ENCODE measurements at regions not wholly inside any gene's neighbourhood (a gene's known extent, or its start where the extent isn't known, plus 50 kb on each side); places are given as distances from the start of the nearest gene placed in this dataset.
"Not testable (repeated sequence)": the region's sequence is repeated elsewhere in the genome, so short reads cannot be mapped to it uniquely, and the experiment has no call there.

- no peak for TF ChIP-seq GLMP (CRISPR knock-in tag; IDR thresholded peaks at IDR 0.05; ENCODE audit: borderline replicate concordance)
- TF ChIP-seq HOXA7 (CRISPR knock-in tag; IDR thresholded peaks at IDR 0.05) = no peak
- TF ChIP-seq ZNF343 (CRISPR knock-in tag; IDR thresholded peaks at IDR 0.05) = no peak
- TF ChIP-seq WIZ (CRISPR knock-in tag; IDR thresholded peaks at IDR 0.05) = no peak
- TF ChIP-seq AKAP8 (CRISPR knock-in tag; IDR thresholded peaks at IDR 0.05) = no peak
- no peak for TF ChIP-seq FOSL2 (CRISPR knock-in tag; IDR thresholded peaks at IDR 0.05)
- TF ChIP-seq TBL1XR1 (IDR thresholded peaks at IDR 0.05; ENCODE audit: borderline replicate concordance, low read length, partially characterized antibody) = no peak
- TF ChIP-seq SP5 (CRISPR knock-in tag; IDR thresholded peaks at IDR 0.05; ENCODE audit: borderline replicate concordance, low read depth) = no peak
- TF ChIP-seq NFYB (CRISPR knock-in tag; IDR thresholded peaks at IDR 0.05) = no peak
Observed at GRCh38 chr22:49453771-49454170, 373.9 kb downstream of the BRD1 start (continued).

GRCh38 chr22:49453019-49453418, 374.7 kb downstream of the BRD1 start:
- H3K9me3 ChIP-seq (ENCODE audit: low read length); DNase-seq (ENCODE audit: low spot score); intact Hi-C loops (cut with micrococcal nuclease; ENCODE audit: unreplicated experiment); ATAC-seq; H3K4me1 ChIP-seq (ENCODE audit: insufficient read depth, low read length); FAIRE-seq; CTCF ChIA-PET (ENCODE audit: low intra/inter-chr PET ratio, low total read pairs); H3K9ac ChIP-seq (ENCODE audit: insufficient read depth, low read depth, low read length); H3K79me2 ChIP-seq (ENCODE audit: insufficient read depth, low read length); H3K4me2 ChIP-seq (ENCODE audit: low read depth, low read length); H4K20me1 ChIP-seq (ENCODE audit: insufficient read depth, low read length); POLR2A ChIA-PET; BruUV-seq (replicated peaks); H3K36me3 ChIP-seq (replicated peaks in 1 of 2; ENCODE audit: control insufficient read depth in 1 of 2, insufficient read depth in 2 of 2, low read length in 2 of 2); H3K4me3 ChIP-seq (replicated peaks in 1 of 3; ENCODE audit: insufficient read depth in 1 of 3, low read depth in 2 of 3, low read length in 3 of 3); in situ Hi-C loops (cut with HindIII; ENCODE audit: extremely low pct_ligation_motif_present, low pct_unique_long_range_greater_than_20kb); H3K27ac ChIP-seq (ENCODE audit: extremely low read length, insufficient read depth, low read length); H2AFZ ChIP-seq (ENCODE audit: low read length); TF ChIP-seq CREB1 (CRISPR knock-in tag; IDR thresholded peaks at IDR 0.05): not testable (repeated sequence)
- H3K27me3 ChIP-seq (ENCODE audit: control insufficient read depth in 1 of 2, insufficient read depth in 2 of 2, low read length in 2 of 2) = peaks cover 0 to 40% of the 10 kb centered on the region in 2 experiments; a peak in 4 of 5 replicates
- whole genome bisulfite sequencing (ENCODE audit: low lambda C conversion rate) = 0% methylated on average over 1 of the region's 1 CpG
- peak; percentile 52; the same call in 1 of the 2 replicates for TF ChIP-seq CREB1 (IDR thresholded peaks at IDR 0.05)

Measured in HepG2 (cell line).